GM23248 (cell line): ENCODE measurements at regions not wholly inside any gene's neighbourhood (a gene's known extent, or its start where the extent isn't known, plus 50 kb on each side); places are given as distances from the start of the nearest gene placed in this dataset.

Experiments used
- DNase-seq: peaks from one replicate; pipeline ENCODE4 v3.0.0-alpha.2; 2015
- H2AFZ ChIP-seq: fragments of 200-600 bp; sonication (generic); 2 replicates; pipeline ENCODE4 v1.6.1; 2016; ENCODE audit warnings: antibody characterized with exemption
- H3F3A ChIP-seq: fragments of 200-600 bp; sonication (generic); 2 replicates; pipeline ENCODE4 v1.6.1; 2016; ENCODE audit warnings: mild to moderate bottlenecking, antibody characterized with exemption, mixed run types; ENCODE audit not compliant: insufficient read depth
- H3K27ac ChIP-seq: fragments of 200-600 bp; sonication (generic); 2 replicates; pipeline ENCODE4 v1.5.1; 2016; ENCODE audit warnings: mild to moderate bottlenecking
- H3K27me3 ChIP-seq: fragments of 200-600 bp; sonication (generic); replicated peaks from 2 replicates; pipeline ENCODE4 v1.6.1; 2016; ENCODE audit warnings: mild to moderate bottlenecking; ENCODE audit not compliant: insufficient read depth
- H3K36me3 ChIP-seq: fragments of 200-600 bp; sonication (generic); 2 replicates; pipeline ENCODE4 v1.6.1; 2016; ENCODE audit warnings: low read depth, mild to moderate bottlenecking
- H3K4me1 ChIP-seq: fragments of 200-600 bp; sonication (generic); 2 replicates; pipeline ENCODE4 v1.6.1; 2016; ENCODE audit warnings: mild to moderate bottlenecking; ENCODE audit not compliant: insufficient read depth
- H3K4me2 ChIP-seq: fragments of 200-600 bp; sonication (generic); one replicate; pipeline ENCODE4 v1.6.1; 2016; ENCODE audit warnings: mild to moderate bottlenecking; ENCODE audit not compliant: unreplicated experiment
- H3K4me3 ChIP-seq: fragments of 200-600 bp; sonication (generic); 2 replicates; pipeline ENCODE4 v1.5.1; 2016; ENCODE audit warnings: mild to moderate bottlenecking
- H3K79me2 ChIP-seq: fragments of 200-600 bp; sonication (generic); 2 replicates; pipeline ENCODE4 v1.6.1; 2016; ENCODE audit warnings: mild to moderate bottlenecking; ENCODE audit not compliant: insufficient read depth
- H3K9ac ChIP-seq: fragments of 200-600 bp; sonication (generic); 2 replicates; pipeline ENCODE4 v1.6.1; 2016; ENCODE audit warnings: mild to moderate bottlenecking
- H3K9me2 ChIP-seq: fragments of 200-600 bp; sonication (generic); 2 replicates; pipeline ENCODE4 v1.6.1; 2016; ENCODE audit warnings: mixed run types, mild to moderate bottlenecking, moderate library complexity; ENCODE audit not compliant: insufficient read depth
- H3K9me3 ChIP-seq: fragments of 200-600 bp; sonication (generic); one replicate; pipeline ENCODE4 v1.6.1; 2017; ENCODE audit warnings: low read depth
- H4K20me1 ChIP-seq: fragments of 200-600 bp; sonication (generic); 2 replicates; pipeline ENCODE4 v1.6.0; 2016; ENCODE audit not compliant: insufficient read depth
- EZH2 ChIP-seq: fragments of 200-600 bp; sonication (generic); IDR thresholded peaks from 2 replicates; pipeline ENCODE4 v1.6.1; 2018; ENCODE audit warnings: antibody characterized with exemption, mild to moderate bottlenecking; ENCODE audit not compliant: insufficient read depth, poor library complexity, severe bottlenecking
- EZH2phosphoT487 ChIP-seq: fragments of 200-600 bp; sonication (generic); IDR thresholded peaks from 2 replicates; pipeline ENCODE4 v1.6.1; 2018; ENCODE audit warnings: antibody characterized with exemption, moderate library complexity, mild to moderate bottlenecking, low read depth; ENCODE audit not compliant: insufficient read depth
- WGBS, 2 experiments: methylation state at CpG; one replicate each; pipeline ENCODE4 v1.1.6; 2015 to 2017; ENCODE audit warnings: low lambda C conversion rate in 2 of 2, low coverage in 1 of 2; ENCODE audit errors: missing lambda C conversion rate in 2 of 2; 5-methylcytosine and 5-hydroxymethylcytosine counted together
- in situ Hi-C: fragments of 300-500 bp; cut with MboI; formaldehyde crosslinking; loops from 2 replicates; pipeline ENCODE4 v1.15.0; 2020

DNA sequence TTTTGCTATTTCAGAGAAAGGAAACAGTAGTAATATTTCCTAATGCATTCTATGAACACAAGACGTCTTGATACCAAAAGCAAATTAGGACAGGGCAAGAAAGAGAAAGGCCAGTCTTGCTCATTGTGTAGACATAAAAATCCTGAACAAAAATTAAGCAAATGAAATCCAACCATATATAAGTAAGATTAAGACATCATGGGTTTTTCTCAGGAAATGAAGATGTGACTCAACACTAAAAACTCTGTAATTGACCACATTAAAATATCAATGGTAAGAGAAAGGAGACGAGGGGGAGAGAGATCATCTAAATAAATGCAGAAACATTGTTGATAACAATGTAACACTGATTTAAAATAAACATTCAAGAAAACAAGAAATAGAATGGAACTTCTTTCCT is 205.4 kb downstream of the SOD2 start:
- no peaks in the 10 kb centered on the region for H3K36me3 ChIP-seq
- H4K20me1 ChIP-seq: no peaks in the 10 kb centered on the region
- no peak overlapping the region for H2AFZ ChIP-seq
- 39 to 43% methylated on average over 2 of the region's 2 CpGs for WGBS, 2 experiments
- no peak overlapping the region for H3K4me2 ChIP-seq
- no peaks in the 10 kb centered on the region for H3K4me1 ChIP-seq
- no peaks in the 10 kb centered on the region for H3F3A ChIP-seq
- in situ Hi-C loops: no loop called here
- DNase-seq: no peak
- no peak overlapping the region for H3K4me3 ChIP-seq
- H3K79me2 ChIP-seq: no peaks in the 10 kb centered on the region
- H3K9me2 ChIP-seq: no peaks in the 10 kb centered on the region
- peaks cover 48% of the 10 kb centered on the region for H3K27me3 ChIP-seq
- H3K9me3 ChIP-seq: no peaks in the 10 kb centered on the region
- no peak for TF ChIP-seq EZH2
- no peak for TF ChIP-seq EZH2phosphoT487
- no peak overlapping the region for H3K9ac ChIP-seq
- H3K27ac ChIP-seq: no peak overlapping the region

DNA sequence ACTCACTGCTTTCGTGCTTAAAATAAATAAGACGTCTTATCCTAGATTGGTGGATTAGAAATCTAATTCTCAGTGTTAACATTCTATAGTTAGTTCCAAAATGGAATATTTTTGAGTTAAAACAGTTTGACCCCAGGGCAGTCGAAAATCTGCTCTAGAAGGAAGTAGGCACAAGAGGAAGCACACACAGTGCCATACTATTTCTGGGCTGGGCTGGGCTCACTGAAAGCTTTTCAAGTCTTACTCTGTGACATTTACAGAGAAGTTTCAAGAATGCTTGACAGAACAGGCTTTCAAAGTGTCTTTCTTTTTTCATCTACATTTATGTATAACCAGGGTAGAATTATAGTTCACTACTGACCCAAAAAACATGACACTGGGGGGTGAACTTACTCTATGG is 209.8 kb downstream of the SOD2 start:
- in situ Hi-C loops: no loop called here
- Histone ChIP-seq H3K4me2 (no peak overlapping the region), H3K4me1 (no peaks in the 10 kb centered on the region), H3K36me3 (no peaks in the 10 kb centered on the region), H3K27me3 (peaks cover 27% of the 10 kb centered on the region), H3K9ac (no peak overlapping the region), H3K79me2 (no peaks in the 10 kb centered on the region), H4K20me1 (no peaks in the 10 kb centered on the region), H3K4me3 (no peak overlapping the region), H3K9me3 (no peaks in the 10 kb centered on the region), H3K9me2 (no peaks in the 10 kb centered on the region), H2AFZ (no peak overlapping the region), H3K27ac (no peak overlapping the region), H3F3A (no peaks in the 10 kb centered on the region)
- DNase-seq: no peak
- WGBS, 2 experiments: 33 to 34% methylated on average over 3 of the region's 3 CpGs
- TF ChIP-seq EZH2 (no peak), EZH2phosphoT487 (no peak)

DNA sequence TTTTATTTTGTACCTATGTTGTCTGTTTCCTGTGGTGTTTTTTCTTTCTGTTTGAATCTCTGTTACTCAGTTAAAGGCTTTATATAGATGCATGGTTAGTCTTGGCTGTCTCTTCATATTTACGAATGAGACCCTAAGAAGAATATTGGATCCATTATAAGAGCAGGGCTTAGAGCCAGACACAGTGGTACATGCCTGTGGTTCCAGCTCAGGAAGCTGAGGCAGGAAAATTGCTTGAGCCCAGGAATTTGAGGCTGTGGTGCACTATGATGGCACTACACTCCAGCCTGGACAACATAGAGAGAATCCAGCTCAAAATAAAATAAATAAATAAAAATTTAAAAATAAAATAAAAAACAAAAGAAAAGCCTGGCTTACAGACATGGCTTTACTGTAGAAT is 211.1 kb downstream of the SOD2 start:
- Histone ChIP-seq H3K27me3 (peaks cover 21% of the 10 kb centered on the region), H3K27ac (no peak overlapping the region), H3K36me3 (no peaks in the 10 kb centered on the region), H3K9me2 (no peaks in the 10 kb centered on the region), H3K79me2 (no peaks in the 10 kb centered on the region), H3K4me3 (no peak overlapping the region), H3K9me3 (no peaks in the 10 kb centered on the region), H2AFZ (no peak overlapping the region), H3K9ac (no peak overlapping the region), H3F3A (no peaks in the 10 kb centered on the region), H3K4me2 (no peak overlapping the region), H4K20me1 (no peaks in the 10 kb centered on the region), H3K4me1 (no peaks in the 10 kb centered on the region)
- WGBS, 2 experiments: 64 to 65% methylated on average over 1 of the region's 1 CpG
- TF ChIP-seq EZH2 (no peak), EZH2phosphoT487 (no peak)
- in situ Hi-C loops: no loop called here
- DNase-seq: no peak

DNA sequence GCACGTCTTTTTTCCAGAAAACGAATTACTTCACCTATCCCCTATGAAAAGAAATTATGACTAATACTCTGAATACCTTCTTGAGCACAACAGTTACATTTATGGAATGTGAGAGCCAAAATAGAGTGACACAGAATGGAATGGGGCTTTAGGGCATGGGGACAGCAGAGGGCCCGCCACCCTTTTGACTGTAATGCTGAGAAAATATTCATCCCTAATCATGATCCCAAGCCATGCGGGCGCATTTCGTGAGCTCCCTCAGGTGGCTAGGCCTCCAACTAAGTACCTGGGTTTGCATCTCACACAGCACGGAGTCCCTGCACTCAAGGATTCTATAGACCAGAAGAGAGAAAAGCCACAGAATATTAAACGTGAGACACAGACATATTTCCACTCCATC is 212.6 kb downstream of the SOD2 start:
- Histone ChIP-seq H3K9me2 (no peaks in the 10 kb centered on the region), H3K27me3 (peaks cover 21% of the 10 kb centered on the region), H3K4me3 (no peak overlapping the region), H3K36me3 (no peaks in the 10 kb centered on the region), H4K20me1 (no peaks in the 10 kb centered on the region), H3F3A (no peaks in the 10 kb centered on the region), H3K9me3 (no peaks in the 10 kb centered on the region), H3K27ac (no peak overlapping the region), H2AFZ (no peak overlapping the region), H3K9ac (no peak overlapping the region), H3K4me2 (no peak overlapping the region), H3K4me1 (no peaks in the 10 kb centered on the region), H3K79me2 (no peaks in the 10 kb centered on the region)
- no peak for DNase-seq
- 66 to 74% methylated on average over 8 of the region's 8 CpGs for WGBS, 2 experiments
- no peak for TF ChIP-seq EZH2phosphoT487
- TF ChIP-seq EZH2: no peak
- in situ Hi-C loops: no loop called here

DNA sequence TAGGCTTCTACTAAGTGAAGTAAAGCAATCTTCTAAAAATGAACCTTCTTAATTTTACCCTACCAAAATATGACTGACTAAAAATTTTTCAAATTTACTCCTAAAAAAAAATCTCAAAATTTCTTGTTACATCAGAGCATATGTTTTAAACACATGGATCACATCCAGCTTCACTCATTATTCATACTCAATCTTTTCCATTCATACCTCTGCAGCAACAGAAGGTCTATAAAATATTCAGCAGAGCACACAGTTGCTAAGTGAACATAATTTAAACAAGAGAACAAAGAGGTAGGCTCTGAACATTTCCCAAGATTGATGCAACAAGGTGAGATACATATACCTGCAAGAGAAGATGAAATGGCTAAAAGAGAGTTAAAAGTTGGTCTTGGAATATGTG is 213.9 kb downstream of the SOD2 start:
- no peak overlapping the region for H3K27ac ChIP-seq
- H3K4me3 ChIP-seq: no peak overlapping the region
- no peaks in the 10 kb centered on the region for H4K20me1 ChIP-seq
- H3K79me2 ChIP-seq: no peaks in the 10 kb centered on the region
- H3K9ac ChIP-seq: no peak overlapping the region
- no peak for DNase-seq
- peaks cover 23% of the 10 kb centered on the region for H3K27me3 ChIP-seq
- no peaks in the 10 kb centered on the region for H3K4me1 ChIP-seq
- H2AFZ ChIP-seq: no peak overlapping the region
- H3K9me3 ChIP-seq: no peaks in the 10 kb centered on the region
- in situ Hi-C loops: no loop called here
- H3K9me2 ChIP-seq: no peaks in the 10 kb centered on the region
- H3K36me3 ChIP-seq: no peaks in the 10 kb centered on the region
- TF ChIP-seq EZH2phosphoT487 (no peak), EZH2 (no peak)
- no peaks in the 10 kb centered on the region for H3F3A ChIP-seq
- H3K4me2 ChIP-seq: no peak overlapping the region
